Neural cell (in vitro differentiated cells): ENCODE measurements at regions not wholly inside any gene's neighbourhood (a gene's known extent, or its start where the extent isn't known, plus 50 kb on each side); places are given as distances from the start of the nearest gene placed in this dataset.

Source experiments
- H2AFZ ChIP-seq: fragments of 200-600, 300-800 bp; sonication (generic), shearing (Covaris generic); 2 replicates; pipeline ENCODE4 v1.6.0; 2014; ENCODE audit warnings: low read depth, mild to moderate bottlenecking, antibody characterized with exemption, low read length, moderate library complexity
- H3F3A ChIP-seq: fragments of 200-600 bp; shearing (Covaris generic); 2 replicates; pipeline ENCODE4 v1.6.1; 2016; ENCODE audit warnings: mild to moderate bottlenecking, moderate library complexity, mixed read lengths, antibody characterized with exemption, low read length; ENCODE audit not compliant: insufficient read depth, poor library complexity, severe bottlenecking
- H3K27ac ChIP-seq: fragments of 200-600, 300-800 bp; sonication (generic), shearing (Covaris generic); 2 replicates; pipeline ENCODE4 v1.5.1; 2014; ENCODE audit warnings: mild to moderate bottlenecking, low read length, moderate library complexity
- H3K27me3 ChIP-seq: fragments of 300-800, 200-600 bp; sonication (generic), shearing (Covaris generic); 2 replicates; pipeline ENCODE4 v1.6.0; 2014; ENCODE audit warnings: mild to moderate bottlenecking, low read depth, low read length, moderate library complexity; ENCODE audit not compliant: insufficient read depth
- H3K36me3 ChIP-seq: fragments of 300-800, 200-600 bp; sonication (generic), shearing (Covaris generic); 2 replicates; pipeline ENCODE4 v1.5.1; 2014; ENCODE audit warnings: mild to moderate bottlenecking, antibody characterized with exemption, low read length, moderate library complexity; ENCODE audit not compliant: insufficient read depth
- H3K4me2 ChIP-seq: fragments of 300-800, 200-600 bp; sonication (generic), shearing (Covaris generic); 2 replicates; pipeline ENCODE4 v1.6.0; 2014; ENCODE audit warnings: mild to moderate bottlenecking, low read length
- H3K4me3 ChIP-seq: fragments of 300-800, 200-600 bp; sonication (generic), shearing (Covaris generic); 2 replicates; pipeline ENCODE4 v1.5.1; 2014; ENCODE audit warnings: mild to moderate bottlenecking, low read length, moderate library complexity
- H3K79me2 ChIP-seq: fragments of 200-600 bp; shearing (Covaris generic); replicated peaks from 2 replicates; pipeline ENCODE4 v1.6.0; 2014; ENCODE audit warnings: mild to moderate bottlenecking, low read length, moderate library complexity; ENCODE audit not compliant: insufficient read depth
- H3K9ac ChIP-seq: fragments of 300-800, 200-600 bp; sonication (generic), shearing (Covaris generic); 2 replicates; pipeline ENCODE4 v1.6.1; 2016; ENCODE audit warnings: mild to moderate bottlenecking, low read length, mixed read lengths
- H3K9me2 ChIP-seq: fragments of 200-600 bp; shearing (Covaris generic); 2 replicates; pipeline ENCODE4 v1.6.1; 2016; ENCODE audit warnings: mild to moderate bottlenecking, low read length, mixed read lengths; ENCODE audit not compliant: insufficient read depth
- H3K9me3 ChIP-seq: fragments of 200-600, 300-800 bp; sonication (generic), shearing (Covaris generic); 2 replicates; pipeline ENCODE4 v1.6.1; 2016; ENCODE audit warnings: mild to moderate bottlenecking, mixed run types, low read length, moderate library complexity, mixed read lengths
- H4K20me1 ChIP-seq: fragments of 200-600 bp; shearing (Covaris generic); 2 replicates; pipeline ENCODE4 v1.6.1; 2016; ENCODE audit warnings: mild to moderate bottlenecking, mixed run types; ENCODE audit not compliant: insufficient read depth
- EP300 ChIP-seq: fragments of 450-650 bp; conservative IDR thresholded peaks from 2 replicates; pipeline ENCODE4 v1.6.1; 2014; ENCODE audit warnings: antibody characterized with exemption, mild to moderate bottlenecking, moderate library complexity; ENCODE audit not compliant: poor library complexity, severe bottlenecking
- EZH2 ChIP-seq: fragments of 200-600, 300-800 bp; shearing (Covaris generic), sonication (generic); IDR thresholded peaks from 2 replicates; pipeline ENCODE4 v1.6.1; 2014; ENCODE audit warnings: antibody characterized with exemption, low read length, borderline replicate concordance, mild to moderate bottlenecking; ENCODE audit not compliant: insufficient read depth, poor library complexity, severe bottlenecking
- MXI1 ChIP-seq: fragments of 450-650 bp; conservative IDR thresholded peaks from 2 replicates; pipeline ENCODE4 v1.6.1; 2014; ENCODE audit warnings: antibody characterized with exemption, mild to moderate bottlenecking; ENCODE audit not compliant: poor library complexity, severe bottlenecking
- POLR2AphosphoS5 ChIP-seq: IDR thresholded peaks from 2 replicates; pipeline ENCODE4 v1.6.1; 2012
- RAD21 ChIP-seq: fragments of 450-650 bp; conservative IDR thresholded peaks from 2 replicates; pipeline ENCODE4 v1.6.1; 2014; ENCODE audit warnings: antibody characterized with exemption, mild to moderate bottlenecking, moderate library complexity
- SMC3 ChIP-seq: fragments of 450-650 bp; conservative IDR thresholded peaks from 2 replicates; pipeline ENCODE4 v1.6.1; 2014; ENCODE audit warnings: antibody characterized with exemption, mild to moderate bottlenecking, moderate library complexity; ENCODE audit not compliant: poor library complexity
- TAF1 ChIP-seq: IDR thresholded peaks from 2 replicates; pipeline ENCODE4 v1.6.1; 2012; ENCODE audit warnings: low read depth
- TF ChIP-seq, protein P1 (sequence below): fragments of 450-650 bp; IDR thresholded peaks from 2 replicates; pipeline ENCODE4 v1.5.1; 2014; ENCODE audit warnings: antibody characterized with exemption, mild to moderate bottlenecking, moderate library complexity; ENCODE audit not compliant: poor library complexity, severe bottlenecking
- TF ChIP-seq, protein P2 (sequence below): IDR thresholded peaks from 2 replicates; pipeline ENCODE4 v1.6.1; 2012; ENCODE audit warnings: borderline replicate concordance

DNA sequence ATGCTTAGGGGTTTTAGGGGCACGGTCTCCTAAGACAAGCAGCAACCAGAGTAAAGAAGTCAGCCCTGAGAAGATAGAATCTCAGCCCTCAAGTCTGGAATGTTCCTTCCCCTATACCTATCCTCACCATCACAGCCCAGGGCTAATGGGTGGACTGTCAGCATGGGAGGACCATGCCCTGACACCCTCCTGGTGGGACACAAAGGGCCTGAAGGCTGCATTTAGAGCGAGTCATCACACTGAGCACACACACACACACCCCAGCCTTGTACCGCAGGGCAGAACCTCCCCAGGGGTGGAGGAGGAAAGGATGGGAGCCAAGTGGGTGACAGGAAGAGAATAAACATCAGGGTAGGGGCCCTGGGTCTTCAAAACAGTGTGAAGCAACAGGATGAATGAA, 174.8 kb upstream of the SERP2 start:
- Histone ChIP-seq H3K36me3 (no peaks in the 10 kb centered on the region), H3F3A (no peaks in the 10 kb centered on the region), H3K4me3 (no peak overlapping the region), H3K27me3 (no peaks in the 10 kb centered on the region), H3K9ac (no peak overlapping the region), H3K9me3 (no peaks in the 10 kb centered on the region), H3K79me2 (no peaks in the 10 kb centered on the region), H3K4me2 (no peak overlapping the region), H4K20me1 (no peaks in the 10 kb centered on the region), H3K27ac (no peak overlapping the region), H2AFZ (no peak overlapping the region), H3K9me2 (no peaks in the 10 kb centered on the region)
- no peak for TF ChIP-seq RAD21
- no peak for TF ChIP-seq SMC3
- TF ChIP-seq, protein P1, sequence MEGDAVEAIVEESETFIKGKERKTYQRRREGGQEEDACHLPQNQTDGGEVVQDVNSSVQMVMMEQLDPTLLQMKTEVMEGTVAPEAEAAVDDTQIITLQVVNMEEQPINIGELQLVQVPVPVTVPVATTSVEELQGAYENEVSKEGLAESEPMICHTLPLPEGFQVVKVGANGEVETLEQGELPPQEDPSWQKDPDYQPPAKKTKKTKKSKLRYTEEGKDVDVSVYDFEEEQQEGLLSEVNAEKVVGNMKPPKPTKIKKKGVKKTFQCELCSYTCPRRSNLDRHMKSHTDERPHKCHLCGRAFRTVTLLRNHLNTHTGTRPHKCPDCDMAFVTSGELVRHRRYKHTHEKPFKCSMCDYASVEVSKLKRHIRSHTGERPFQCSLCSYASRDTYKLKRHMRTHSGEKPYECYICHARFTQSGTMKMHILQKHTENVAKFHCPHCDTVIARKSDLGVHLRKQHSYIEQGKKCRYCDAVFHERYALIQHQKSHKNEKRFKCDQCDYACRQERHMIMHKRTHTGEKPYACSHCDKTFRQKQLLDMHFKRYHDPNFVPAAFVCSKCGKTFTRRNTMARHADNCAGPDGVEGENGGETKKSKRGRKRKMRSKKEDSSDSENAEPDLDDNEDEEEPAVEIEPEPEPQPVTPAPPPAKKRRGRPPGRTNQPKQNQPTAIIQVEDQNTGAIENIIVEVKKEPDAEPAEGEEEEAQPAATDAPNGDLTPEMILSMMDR: no peak
- TF ChIP-seq MXI1: no peak
- no peak for TF ChIP-seq EZH2
- TF ChIP-seq, protein P2, sequence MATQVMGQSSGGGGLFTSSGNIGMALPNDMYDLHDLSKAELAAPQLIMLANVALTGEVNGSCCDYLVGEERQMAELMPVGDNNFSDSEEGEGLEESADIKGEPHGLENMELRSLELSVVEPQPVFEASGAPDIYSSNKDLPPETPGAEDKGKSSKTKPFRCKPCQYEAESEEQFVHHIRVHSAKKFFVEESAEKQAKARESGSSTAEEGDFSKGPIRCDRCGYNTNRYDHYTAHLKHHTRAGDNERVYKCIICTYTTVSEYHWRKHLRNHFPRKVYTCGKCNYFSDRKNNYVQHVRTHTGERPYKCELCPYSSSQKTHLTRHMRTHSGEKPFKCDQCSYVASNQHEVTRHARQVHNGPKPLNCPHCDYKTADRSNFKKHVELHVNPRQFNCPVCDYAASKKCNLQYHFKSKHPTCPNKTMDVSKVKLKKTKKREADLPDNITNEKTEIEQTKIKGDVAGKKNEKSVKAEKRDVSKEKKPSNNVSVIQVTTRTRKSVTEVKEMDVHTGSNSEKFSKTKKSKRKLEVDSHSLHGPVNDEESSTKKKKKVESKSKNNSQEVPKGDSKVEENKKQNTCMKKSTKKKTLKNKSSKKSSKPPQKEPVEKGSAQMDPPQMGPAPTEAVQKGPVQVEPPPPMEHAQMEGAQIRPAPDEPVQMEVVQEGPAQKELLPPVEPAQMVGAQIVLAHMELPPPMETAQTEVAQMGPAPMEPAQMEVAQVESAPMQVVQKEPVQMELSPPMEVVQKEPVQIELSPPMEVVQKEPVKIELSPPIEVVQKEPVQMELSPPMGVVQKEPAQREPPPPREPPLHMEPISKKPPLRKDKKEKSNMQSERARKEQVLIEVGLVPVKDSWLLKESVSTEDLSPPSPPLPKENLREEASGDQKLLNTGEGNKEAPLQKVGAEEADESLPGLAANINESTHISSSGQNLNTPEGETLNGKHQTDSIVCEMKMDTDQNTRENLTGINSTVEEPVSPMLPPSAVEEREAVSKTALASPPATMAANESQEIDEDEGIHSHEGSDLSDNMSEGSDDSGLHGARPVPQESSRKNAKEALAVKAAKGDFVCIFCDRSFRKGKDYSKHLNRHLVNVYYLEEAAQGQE: no peak
- no peak for TF ChIP-seq EP300
- TF ChIP-seq POLR2AphosphoS5: no peak
- TF ChIP-seq TAF1: no peak

DNA sequence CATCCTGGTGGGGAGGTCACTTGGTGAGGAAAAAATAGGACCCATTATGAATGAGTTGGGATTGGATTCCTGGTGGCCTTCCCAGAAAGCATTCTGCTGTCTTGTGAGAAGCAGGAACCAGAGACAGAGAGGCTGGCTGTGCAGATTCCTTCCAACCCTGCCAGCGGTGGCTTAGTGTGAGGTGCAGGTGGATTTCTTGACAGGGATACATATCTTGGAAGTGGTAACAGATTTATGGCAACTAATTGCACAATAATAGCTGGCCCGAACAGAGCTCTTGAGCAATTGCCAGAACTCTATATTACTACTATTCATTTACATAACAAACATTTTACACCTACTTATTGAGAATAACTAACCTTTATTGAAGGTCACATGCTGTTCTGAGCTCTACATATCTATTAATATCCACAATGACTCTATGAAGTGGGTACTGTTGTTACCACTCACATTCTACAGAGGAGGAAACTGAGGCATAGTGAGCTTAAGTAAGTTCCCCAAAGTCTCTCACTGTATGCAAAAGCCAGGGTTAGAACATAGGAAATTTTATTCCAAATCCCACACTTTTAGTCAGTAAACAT, 173.9 kb upstream of the SERP2 start:
- Histone ChIP-seq H3K27me3 (no peaks in the 10 kb centered on the region), H3K27ac (no peak overlapping the region), H3K4me3 (no peak overlapping the region), H3K9me3 (peaks cover 7% of the 10 kb centered on the region), H3K79me2 (no peaks in the 10 kb centered on the region), H3F3A (no peaks in the 10 kb centered on the region), H3K36me3 (no peaks in the 10 kb centered on the region), H3K9me2 (no peaks in the 10 kb centered on the region), H3K9ac (no peak overlapping the region), H2AFZ (no peak overlapping the region), H3K4me2 (no peak overlapping the region), H4K20me1 (no peaks in the 10 kb centered on the region)
- TF ChIP-seq POLR2AphosphoS5: no peak
- TF ChIP-seq, protein P1: no peak
- TF ChIP-seq MXI1: no peak
- no peak for TF ChIP-seq RAD21
- TF ChIP-seq TAF1: no peak
- TF ChIP-seq EP300: no peak
- no peak for TF ChIP-seq SMC3
- TF ChIP-seq, protein P2: no peak
- TF ChIP-seq EZH2: no peak
